ENCODE measurements at regions not wholly inside any gene's neighbourhood (a gene's known extent, or its start where the extent isn't known, plus 50 kb on each side); places are given as distances from the start of the nearest gene placed in this dataset.

- no peak for TF ChIP-seq STAT6 (CRISPR knock-in tag; conservative IDR thresholded peaks at IDR 0.05; ENCODE audit: low read depth)
- TF ChIP-seq CTCF (IDR thresholded peaks at IDR 0.05): no peak
These were observed 79.8 kb upstream of the GPM6A start for GRCh38 chr4:175891851-175892250.

Measured in WTC11 (cell line).